NCI-H526 (cell line): ENCODE measurements at regions not wholly inside any gene's neighbourhood (a gene's known extent, or its start where the extent isn't known, plus 50 kb on each side); places are given as distances from the start of the nearest gene placed in this dataset.

Source experiments
- DNase-seq, 2 experiments: peaks; one replicate each; lab custom pipeline; 2025; lab: John Stamatoyannopoulos, UW

DNA sequence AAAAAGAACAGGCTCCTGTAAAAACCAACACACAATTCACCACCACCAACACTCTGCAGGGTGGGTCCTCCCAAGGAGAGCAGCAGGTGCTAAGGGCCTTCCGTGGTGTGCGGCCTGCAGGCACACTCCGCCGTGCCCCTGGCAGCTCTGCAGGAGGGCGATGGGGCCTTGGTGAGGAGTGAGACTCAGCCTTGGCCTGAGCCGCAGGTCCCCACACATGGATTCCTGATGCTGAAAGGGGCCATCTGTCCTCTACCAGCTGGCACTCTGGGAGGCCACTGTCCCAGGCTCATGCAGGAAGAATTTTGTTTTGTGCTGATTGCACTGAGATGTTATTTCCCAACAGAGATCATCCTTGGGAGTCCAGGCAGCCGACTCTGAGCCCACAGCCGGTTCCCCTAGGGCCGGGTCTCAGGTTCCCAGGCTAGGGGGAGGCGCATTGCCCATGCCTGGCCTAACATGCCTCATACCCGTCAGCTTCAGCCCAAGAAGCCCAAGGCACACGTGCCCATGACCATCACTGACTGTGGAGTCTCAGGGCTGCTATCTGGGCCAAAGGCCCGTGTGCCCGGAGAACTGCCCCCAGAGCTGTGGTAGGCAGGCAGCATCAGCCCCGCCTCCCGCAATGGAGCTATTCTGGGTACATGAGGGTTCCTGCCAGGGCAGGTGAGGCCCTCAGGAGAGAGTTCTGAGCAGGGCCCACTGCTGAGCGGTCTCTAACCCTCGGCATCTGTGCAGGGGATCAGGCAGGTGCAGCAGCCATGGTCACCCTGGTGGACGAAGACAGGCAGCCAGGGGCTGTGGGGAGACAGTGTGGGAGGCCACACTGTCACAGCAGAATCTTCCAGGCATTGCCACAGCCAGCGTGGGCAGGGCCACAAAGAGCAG, 97.9 kb upstream of the ZNF469 start:
- DNase-seq, result no peak

DNA sequence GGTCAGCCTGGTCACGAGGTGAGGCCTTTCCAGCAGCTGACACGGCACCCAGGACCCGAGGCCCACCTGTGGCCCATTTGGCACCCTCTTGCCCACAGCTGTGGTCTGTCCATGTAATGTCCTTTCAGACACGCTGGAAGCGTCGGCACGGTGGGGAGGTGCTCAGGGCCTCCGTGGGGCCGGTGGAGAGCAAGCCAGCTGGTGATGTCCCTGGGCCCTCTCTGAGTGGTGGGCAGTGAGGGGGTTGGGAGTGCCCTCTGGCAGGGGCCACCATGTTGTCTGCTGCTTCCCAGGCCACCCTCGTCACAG, 97.3 kb upstream of the ZNF469 start:
- no peak for DNase-seq

DNA sequence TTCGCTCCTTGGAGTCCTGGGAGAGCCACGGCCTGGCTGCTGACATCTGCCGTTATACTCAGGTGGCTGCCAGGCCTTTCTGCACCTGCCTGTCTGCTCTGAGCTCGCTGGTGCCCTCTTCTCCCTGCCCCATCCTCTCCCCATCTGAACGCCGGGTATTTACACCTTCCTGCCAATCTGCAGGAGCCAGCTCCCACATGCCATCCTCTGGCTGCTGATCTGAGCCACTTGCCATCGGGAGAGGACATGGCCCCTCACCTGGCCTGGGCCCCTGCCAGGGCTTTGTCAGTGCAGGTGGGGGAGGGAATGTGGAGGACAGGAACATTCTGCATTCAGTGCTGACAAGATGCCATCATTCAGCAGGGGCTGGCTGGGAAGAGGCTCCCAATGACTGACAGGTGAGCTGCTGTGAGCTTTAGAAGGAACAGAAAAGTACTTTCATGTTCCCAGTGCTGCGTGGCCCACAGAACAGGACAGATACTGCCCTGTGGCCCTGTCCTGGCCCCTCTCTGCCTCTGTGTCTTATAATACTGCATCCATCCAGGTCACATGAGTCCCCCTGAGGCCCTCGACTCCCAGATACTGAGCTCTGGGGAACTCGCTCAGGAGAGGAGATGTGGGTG, 96.3 kb upstream of the ZNF469 start:
- no peak for DNase-seq

DNA sequence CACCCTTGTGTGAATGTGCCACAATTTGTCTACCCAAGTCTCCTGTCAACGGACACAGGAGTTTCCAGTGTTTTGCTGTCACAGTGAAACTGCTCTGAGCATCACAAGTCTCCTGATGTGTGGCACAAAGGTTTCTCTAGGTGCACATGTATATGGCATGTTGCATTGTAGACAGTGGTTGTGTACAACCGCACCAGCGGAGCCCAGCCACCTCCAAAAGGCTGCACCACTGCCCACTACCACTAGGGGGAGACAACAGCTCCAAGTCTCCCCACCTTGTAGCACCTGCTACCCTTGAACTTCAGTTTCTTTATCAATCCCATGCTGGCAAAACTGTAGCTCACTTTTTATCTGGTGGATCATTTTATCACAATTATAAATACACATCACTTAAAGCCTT, 95.5 kb upstream of the ZNF469 start:
- DNase-seq, result peak in 1 of 2 experiments; percentile 18

DNA sequence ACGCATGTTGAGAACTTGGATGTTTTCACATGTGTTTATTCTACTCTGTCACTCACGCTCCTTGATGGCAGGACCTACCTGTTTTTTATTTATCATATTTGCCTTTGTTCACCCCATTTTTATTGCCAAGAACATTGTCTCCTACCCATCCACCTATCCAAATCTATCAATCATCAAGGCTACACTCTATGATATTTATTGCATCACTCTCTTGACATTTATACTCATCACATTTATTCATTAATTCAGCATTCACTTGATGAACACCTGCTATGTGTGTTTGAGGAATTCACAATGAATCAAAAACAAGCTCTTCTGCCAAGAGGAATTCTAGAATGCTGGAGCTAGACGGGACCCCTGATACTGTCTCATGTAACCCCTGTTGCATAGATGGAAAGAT, 94.5 kb upstream of the ZNF469 start:
- DNase-seq, result no peak

GRCh38 chr16:88289001-88289400, 93.8 kb upstream of the ZNF469 start:
- no peak for DNase-seq

DNA sequence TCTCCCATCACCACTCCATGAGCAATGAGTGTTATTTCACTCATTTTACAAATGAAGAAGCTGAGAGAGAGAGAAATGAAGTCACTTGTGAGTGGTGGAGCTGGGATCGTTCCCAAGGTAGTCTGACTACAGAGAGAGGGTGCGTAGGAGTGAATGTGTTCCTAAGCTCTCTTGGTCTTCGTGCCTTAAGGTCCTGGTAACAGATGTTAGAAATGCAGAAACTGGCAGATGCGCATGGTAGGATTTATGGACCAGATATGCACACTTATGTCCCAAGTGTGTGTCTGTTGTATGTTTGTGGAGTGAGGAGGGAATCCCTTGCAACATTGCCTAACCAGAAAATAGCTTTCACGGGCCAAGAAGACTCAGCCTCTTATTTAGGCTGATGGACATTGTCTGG, 93.2 kb upstream of the ZNF469 start:
- DNase-seq, result no peak

DNA sequence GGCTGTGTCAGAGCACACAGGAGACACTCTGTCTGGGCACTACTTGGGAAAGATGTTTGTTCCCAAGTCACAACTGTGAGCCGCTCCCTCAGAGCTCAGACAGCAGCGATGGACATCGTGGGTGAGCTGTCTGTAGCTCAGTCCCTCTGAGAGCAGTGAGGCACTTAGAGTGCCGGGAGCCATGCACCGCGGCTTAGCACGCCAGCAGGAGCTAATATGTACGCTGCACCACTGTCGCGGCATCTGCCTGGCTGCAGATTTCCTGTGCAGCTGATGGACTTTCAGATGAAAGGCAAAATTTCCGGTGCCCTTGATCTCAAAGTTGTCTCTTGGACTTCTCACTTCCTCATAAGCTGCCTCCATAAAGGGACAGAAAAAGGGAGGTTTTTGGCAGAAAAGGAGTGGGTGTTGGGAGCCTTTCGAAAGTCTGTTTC, 92.8 kb upstream of the ZNF469 start:
- DNase-seq, result no peak

GRCh38 chr16:88290850-88291830, 91.6 kb upstream of the ZNF469 start:
- no peak for DNase-seq

- DNase-seq, result no peak
Observed at GRCh38 chr16:88292007-88292970, 90.5 kb upstream of the ZNF469 start.

DNA sequence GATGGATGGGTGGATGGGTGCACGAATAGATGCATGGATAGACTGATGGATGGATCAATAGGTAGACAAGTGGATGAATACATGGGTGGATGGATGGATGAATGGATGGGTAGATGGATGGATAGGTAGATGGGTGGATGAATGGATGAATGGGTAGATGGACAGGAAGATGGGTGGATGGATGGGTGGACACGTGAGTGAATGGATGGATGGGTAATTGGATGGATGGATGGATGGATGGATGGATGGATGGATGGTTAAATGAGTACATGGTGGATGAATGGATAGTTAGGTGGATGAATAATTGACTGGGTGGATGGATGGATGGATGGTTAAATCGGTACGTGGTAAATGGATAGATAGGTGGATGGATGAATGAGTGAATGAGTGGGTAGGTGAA, 89.7 kb upstream of the ZNF469 start:
- DNase-seq, result no peak

DNA sequence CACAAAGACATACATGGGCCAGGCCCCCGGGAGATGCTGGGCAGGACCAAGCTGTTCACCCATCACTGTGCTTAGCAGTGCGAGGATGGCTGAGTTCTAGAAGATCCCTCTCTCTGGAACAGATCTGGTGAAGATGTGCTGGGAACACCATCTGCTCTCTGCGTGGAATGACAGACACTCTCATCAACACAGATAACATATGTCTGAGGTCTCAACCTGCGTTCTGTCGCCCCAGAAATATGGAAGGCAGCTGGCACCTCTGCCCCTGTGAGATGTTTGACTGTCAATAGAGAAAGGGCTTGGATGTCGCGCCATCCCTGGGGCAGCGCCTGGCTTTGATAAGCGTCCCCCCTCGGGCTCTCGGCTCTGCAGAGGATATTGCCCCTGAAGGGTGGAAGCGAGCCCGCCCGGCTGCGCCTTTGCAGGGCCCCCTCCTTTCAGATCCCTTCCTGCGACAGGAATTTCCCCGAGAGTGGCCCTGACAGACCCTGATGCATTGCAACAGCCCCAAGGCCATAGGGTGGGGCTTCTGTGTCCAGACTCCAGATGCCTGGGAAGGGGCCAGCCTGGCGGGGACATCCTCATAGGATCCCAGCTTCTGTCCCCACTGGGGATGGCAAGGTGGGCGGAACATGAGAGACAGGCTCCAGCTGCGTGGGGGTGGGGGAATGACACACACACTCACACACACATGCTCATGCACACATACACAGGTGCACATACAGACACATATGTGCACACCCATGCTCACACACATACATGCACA, 86.9 kb upstream of the ZNF469 start:
- no peak for DNase-seq

DNA sequence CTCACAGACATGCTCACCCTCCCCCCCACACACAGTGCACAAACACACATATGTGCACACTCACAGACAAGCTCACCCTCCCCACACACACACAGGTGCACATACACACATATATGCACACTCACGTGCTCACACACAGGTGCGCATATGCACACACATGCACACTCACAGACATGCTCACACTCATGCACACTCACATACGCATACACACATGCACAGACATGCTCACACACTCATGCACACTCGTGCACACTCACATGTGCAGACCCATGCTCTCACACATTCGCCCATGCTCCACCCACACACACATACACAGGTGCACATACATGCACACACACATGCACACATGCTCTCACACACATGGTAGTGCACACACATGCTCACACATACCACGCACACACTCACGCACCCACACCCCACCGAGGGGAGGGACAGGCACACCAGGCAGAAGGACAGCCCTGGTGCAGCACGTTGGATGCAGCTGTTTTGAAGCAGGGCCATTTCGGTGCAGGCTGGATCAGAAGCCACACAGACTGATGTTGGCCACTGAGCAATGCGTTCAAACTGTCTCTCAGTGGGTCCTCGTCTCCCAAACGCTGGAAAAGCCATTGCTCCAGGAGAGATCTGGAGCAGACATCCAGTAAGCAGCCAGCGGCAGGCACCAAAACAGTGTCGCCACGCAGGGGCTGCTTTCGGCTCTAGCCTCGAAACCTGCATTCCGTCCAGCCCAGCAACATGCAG, 86.2 kb upstream of the ZNF469 start:
- DNase-seq, result no peak

DNA sequence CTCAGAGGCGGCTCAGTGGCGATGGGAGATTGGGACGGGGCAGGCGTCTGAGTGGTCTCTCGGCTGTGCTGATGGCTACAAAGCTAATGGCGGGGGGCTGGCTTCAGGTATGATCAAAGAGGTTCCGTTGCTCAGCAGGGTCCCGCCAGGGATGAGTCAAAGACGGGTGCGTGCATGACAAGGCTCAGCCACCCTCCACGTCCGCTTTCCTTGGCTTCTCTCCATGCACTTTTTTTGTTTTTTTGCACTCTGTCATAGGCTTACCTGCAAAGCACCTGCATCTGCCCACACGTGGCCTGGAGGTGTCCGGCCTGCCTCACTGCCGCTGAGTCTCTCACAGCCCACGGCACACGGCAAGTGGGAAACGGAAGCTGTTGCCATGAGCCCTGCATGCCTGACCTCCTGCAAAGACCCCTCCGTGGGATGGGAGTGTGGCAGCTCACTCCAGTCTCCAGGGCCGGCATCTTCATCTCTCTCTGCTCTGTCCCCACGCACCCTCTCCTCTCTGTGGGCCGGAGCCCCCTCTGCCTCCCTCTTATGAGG, 85.5 kb upstream of the ZNF469 start:
- DNase-seq, result no peak

GRCh38 chr16:88298181-88298832, 84.5 kb upstream of the ZNF469 start:
- no peak for DNase-seq

GRCh38 chr16:88298833-88299745, 83.7 kb upstream of the ZNF469 start:
- no peak for DNase-seq

DNA sequence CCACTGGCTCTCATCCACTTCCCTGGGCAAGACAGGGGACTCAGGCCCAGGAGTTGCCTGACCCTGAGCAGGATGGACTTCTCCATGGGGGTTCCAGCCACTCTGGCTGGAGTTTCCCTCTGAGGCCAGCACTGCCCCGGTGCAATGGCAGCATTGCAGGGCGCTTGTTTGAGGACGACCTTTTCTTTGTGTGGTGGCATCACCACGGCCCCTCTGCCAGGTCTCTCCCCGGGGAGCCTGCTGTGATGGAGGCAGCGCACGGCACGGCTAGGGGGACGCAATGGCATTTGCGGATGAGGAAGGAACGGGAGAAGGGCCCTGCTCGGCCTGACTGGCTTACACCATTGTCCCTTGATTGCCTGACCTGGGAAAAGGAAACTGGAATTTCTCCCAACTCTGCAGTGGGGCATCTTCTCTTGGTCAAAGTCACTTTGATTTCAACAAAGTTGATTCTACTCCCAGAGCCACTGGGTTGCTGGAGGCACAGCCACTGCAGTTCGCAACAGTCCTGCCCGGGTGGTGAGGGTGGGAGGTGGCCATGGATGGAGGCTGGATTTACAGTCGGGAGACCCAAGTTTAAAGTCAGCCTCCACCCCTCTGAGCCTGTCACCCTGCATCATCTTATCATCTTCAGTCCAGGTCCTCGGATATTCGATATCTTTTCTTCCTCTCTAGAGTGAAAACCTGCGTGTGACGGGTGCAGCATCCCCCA, 82.9 kb upstream of the ZNF469 start:
- DNase-seq, result no peak
